VCaP (cell line): ENCODE measurements at regions not wholly inside any gene's neighbourhood (a gene's known extent, or its start where the extent isn't known, plus 50 kb on each side); places are given as distances from the start of the nearest gene placed in this dataset.

ENCODE experiments used
- H3K27ac ChIP-seq: fragments of 450-650 bp; 2 replicates; pipeline ENCODE4 v1.5.1; 2017
- CTCF ChIP-seq: fragments of 450-650 bp; conservative IDR thresholded peaks from 2 replicates; pipeline ENCODE4 v1.5.1; 2017; ENCODE audit warnings: mild to moderate bottlenecking, moderate library complexity

- TF ChIP-seq CTCF, result no peak
- no peak overlapping the region for H3K27ac ChIP-seq
These were observed 395.6 kb upstream of the ROBO2 start for GRCh38 chr3:76644305-76644675.

- TF ChIP-seq CTCF, result no peak
- H3K27ac ChIP-seq, result no peak overlapping the region
These were observed 394.2 kb upstream of the ROBO2 start for GRCh38 chr3:76645724-76646123.

GRCh38 chr3:76646921-76647562 lies 392.9 kb upstream of the ROBO2 start:
- no peak for TF ChIP-seq CTCF
- no peak overlapping the region for H3K27ac ChIP-seq

GRCh38 chr3:76651784-76652183 lies 388.1 kb upstream of the ROBO2 start:
- TF ChIP-seq CTCF, result no peak
- H3K27ac ChIP-seq, result no peak overlapping the region

- H3K27ac ChIP-seq, result no peak overlapping the region
- TF ChIP-seq CTCF, result no peak
These were observed 387.4 kb upstream of the ROBO2 start for GRCh38 chr3:76652524-76652923.

- H3K27ac ChIP-seq, result no peak overlapping the region
- no peak for TF ChIP-seq CTCF
These were observed 386.2 kb upstream of the ROBO2 start for GRCh38 chr3:76653640-76654251.

- no peak overlapping the region for H3K27ac ChIP-seq
- TF ChIP-seq CTCF, result no peak
These were observed 383.3 kb upstream of the ROBO2 start for GRCh38 chr3:76656531-76657070.
